Head of caudate nucleus (tissue), 42 donors: ENCODE measurements at regions not wholly inside any gene's neighbourhood (a gene's known extent, or its start where the extent isn't known, plus 50 kb on each side); places are given as distances from the start of the nearest gene placed in this dataset.
"Not testable (repeated sequence)": the region's sequence is repeated elsewhere in the genome, so short reads cannot be mapped to it uniquely, and the experiment has no call there.

Experiments used
- DNase-seq, 42 donors: peaks; one replicate each; pipeline versions ENCODE4 v3.0.0 to v3.0.0-alpha.2; 2020 to 2021; ENCODE audit warnings: mixed read lengths in 7 of 42
- intact Hi-C: fragments of 100-400 bp; cut with DNase I; formaldehyde crosslinking; loops from one replicate; pipeline ENCODE4 v1.15.0; 2022

GRCh38 chr14:52129721-52130120 is 60.9 kb upstream of the NID2 start:
- DNase-seq: no peak
- intact Hi-C loops: loop anchor here (10.0 kb wide), 1 partner anchor 135 kb away; no protein-coding TSS in a partner anchor

GRCh38 chr14:52125885-52126284 is 57.0 kb upstream of the NID2 start:
- intact Hi-C loops: loop anchor here (10.0 kb wide), 1 partner anchor 131 kb away; no protein-coding TSS in a partner anchor
- DNase-seq: no peak

GRCh38 chr14:52124791-52125684 is 56.2 kb upstream of the NID2 start:
- intact Hi-C loops: loop anchor here (10.0 kb wide), 1 partner anchor 130 kb away; no protein-coding TSS in a partner anchor

GRCh38 chr14:52122163-52122562 is 53.3 kb upstream of the NID2 start:
- intact Hi-C loops: loop anchor here (10.0 kb wide), 1 partner anchor 127 kb away; no protein-coding TSS in a partner anchor
- not testable (repeated sequence) for DNase-seq

More at GRCh38 chr14:52124791-52125684, 56.2 kb upstream of the NID2 start:
- peak in 1 of 42 donors; percentile 30 for DNase-seq

- intact Hi-C loops: loop anchor here (10.0 kb wide), 1 partner anchor 127 kb away; no protein-coding TSS in a partner anchor
- DNase-seq: no peak
Measured at GRCh38 chr14:52121441-52121840, 52.6 kb upstream of the NID2 start.

GRCh38 chr14:52119030-52119429 is 50.2 kb upstream of the NID2 start:
- intact Hi-C loops: loop anchor here (5.0 kb wide), 1 partner anchor 42 kb away; no protein-coding TSS in a partner anchor
- DNase-seq: peak; percentile 35 to 90 (median 70)
